SHP77 (cell line): ENCODE measurements at regions not wholly inside any gene's neighbourhood (a gene's known extent, or its start where the extent isn't known, plus 50 kb on each side); places are given as distances from the start of the nearest gene placed in this dataset.
A peak's percentile ranks its signal among the peaks of the same experiment; 100 is the strongest.
"Not testable (repeated sequence)": the region's sequence is repeated elsewhere in the genome, so short reads cannot be mapped to it uniquely, and the experiment has no call there.

Experiments used
- DNase-seq, 2 experiments: peaks; one replicate each; lab custom pipeline; 2025; lab: John Stamatoyannopoulos, UW

DNA sequence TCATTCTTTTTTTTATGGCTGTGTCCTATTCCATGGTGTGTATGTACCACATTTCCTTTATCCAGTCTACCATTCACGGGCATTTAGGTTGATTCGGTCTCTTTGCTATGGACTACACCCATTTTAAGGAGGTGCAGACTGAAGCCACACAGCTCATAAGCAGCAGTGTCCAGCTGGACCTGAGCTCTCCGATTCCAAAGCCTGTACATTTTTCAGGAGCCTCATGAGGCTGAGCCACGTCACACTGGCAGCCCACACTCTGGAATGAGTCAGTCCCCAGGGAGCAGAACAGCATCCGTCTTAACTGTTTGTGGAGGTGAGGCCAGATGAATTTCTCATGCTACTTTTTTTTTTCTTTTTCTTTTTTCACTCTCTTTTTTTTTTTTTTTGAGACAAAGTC is 116.1 kb downstream of the C16orf95 start:
- DNase-seq: no peak

DNA sequence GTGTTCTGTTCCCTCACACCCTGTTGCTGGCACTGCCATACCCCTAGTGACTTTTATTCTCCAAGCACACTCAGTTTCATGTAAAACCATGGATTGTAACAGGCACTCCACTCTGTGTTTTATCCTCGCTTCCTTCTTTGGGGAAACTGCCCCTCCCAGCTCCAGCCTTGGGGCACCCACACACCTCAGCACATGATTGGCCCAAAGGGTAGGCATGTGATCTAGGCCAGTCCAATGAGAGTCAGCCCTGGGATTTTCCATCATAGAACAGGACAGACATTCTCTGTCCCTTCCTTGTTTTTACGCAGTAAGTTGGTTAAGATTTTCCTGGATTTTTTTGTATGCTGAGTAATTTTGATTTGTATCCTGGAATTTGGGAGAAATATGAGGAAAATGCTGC is 115.4 kb downstream of the C16orf95 start:
- no peak for DNase-seq

DNA sequence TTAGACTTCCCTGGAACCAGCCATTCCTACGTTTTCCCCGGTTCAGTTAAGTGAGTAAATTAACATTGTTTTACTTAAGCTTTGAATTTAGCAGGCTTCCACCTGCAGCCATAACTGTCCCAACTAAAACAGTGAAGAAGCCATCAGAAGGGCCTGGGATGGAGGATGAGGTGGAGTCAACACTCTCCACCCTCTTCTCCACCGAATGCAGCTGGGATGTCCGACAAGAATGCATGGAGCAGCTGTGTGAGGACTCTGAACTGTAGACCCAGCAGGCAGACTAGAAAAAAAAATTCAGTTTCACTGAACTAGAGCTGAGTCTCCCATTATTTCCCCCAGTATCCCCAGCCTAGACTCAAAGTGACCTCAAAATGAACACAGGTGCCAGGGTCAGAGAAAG is 114.8 kb downstream of the C16orf95 start:
- DNase-seq: no peak

DNA sequence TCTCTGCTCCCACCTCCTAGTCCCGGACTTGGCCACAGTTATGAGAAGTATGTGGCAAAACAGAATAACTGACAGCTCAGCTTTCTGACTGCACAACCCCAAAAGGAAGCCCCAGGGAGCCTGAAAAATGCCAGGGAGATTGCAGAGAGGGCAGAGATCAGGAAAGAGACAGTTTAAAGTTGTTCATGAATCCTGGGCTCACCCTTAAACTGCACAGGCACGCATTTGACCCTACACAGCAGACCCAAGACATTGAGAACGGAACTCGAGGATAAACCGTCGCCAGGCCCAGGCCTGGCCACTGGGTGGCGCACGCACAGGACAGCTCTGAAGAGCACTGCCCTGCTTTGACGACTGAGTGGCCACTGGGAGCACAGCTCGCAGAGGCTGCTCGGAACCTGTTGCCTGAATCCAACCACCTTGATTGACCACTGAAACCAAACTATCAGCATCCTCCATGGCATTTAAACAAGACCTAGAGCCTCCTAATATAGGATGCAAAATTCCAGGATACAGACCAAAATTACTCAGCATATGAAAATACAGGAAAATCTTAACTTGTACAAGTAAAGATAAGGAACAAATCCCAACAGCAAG is 114.0 kb downstream of the C16orf95 start:
- DNase-seq: peak; percentile 75 to 83

DNA sequence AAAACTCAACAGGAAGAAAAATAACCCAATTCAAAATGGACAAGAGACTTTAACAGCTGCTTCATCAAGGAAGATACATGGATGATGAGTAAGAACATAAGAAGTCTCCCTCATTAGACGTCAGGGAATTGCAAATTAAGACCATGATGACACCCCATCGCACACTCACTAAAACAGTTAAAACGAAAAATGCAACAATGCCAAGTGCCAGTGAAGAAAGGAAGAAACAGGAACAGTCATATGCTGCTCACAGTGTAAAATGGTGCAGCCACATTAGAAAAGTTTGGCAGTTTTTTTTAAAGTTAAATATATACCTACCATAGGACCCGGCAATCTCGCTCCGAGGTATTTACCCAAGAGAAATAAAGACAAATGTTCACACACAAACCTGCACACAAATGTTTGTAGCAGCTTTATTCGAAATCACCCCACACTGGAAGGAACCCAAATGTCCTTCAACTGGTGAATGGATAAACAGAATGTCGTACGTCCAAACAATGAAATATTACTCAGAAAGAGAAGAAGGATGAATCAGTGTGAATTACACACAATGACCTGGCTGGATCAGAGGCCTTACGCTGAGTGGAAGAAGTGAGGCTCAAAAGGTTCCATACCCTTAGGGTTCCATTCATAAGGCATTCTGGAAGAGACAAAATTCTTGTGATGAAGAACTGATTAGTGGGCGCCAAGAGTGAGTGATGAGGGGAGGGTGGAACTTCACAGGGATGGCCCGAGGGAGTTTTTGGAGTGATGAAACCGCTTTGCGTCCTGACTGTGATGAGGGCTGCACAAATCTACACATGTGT is 110.3 kb downstream of the C16orf95 start:
- no peak for DNase-seq

DNA sequence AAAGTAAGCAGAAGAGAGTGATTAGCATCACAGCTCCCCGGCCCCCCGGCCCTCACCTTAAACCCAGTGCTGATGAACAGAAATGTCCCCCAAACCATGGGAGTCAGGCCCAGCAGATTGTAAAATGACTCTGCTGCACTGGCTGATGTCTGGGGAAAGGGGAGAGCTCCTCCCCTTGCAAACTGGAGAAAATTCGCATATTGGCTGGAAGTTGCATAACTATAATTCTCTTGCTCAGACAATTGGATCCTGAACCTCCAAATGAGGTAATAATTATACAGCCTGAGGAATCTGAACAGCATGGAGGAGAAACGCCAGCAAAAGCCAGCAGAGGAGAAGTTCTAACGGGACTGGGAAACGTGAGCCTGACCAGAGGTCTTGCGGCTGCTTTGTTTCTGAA is 109.7 kb downstream of the C16orf95 start:
- DNase-seq: no peak

DNA sequence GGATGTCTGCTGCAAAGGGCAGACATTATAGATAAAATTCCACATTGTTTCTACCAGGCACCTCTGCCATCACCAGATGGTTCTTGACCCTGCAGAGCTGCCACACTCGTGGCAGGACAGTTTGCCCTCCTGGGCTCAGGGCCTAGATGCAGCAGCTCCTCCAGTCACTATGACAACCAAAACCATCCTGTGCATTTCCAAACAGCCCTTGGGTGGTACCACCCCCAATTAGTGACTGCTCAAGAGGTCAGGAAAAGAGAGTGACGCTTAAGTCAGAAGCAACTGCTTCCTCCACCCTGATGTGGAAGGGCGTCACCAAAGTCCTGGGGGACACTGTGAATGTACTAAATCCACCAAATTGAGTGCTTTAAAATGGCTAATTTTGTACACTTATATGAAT is 109.2 kb downstream of the C16orf95 start:
- no peak for DNase-seq

DNA sequence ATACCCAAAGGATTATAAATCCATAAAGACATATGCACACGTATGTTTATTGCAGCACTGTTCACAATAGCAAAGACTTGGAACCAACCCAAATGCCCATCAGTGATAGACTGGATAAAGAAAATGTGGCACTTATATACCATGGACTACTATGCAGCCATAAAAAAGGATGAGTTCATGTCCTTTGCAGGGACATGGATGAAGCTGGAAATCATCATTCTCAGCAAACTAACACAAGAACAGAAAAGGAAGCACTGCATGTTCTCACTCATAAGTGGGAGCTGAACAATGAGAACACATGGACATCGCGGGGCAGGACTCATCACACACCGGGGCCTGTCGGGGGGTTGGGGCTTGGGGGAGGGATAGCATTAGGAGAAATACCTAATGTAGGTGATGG is 108.2 kb downstream of the C16orf95 start:
- DNase-seq: not testable (repeated sequence)

DNA sequence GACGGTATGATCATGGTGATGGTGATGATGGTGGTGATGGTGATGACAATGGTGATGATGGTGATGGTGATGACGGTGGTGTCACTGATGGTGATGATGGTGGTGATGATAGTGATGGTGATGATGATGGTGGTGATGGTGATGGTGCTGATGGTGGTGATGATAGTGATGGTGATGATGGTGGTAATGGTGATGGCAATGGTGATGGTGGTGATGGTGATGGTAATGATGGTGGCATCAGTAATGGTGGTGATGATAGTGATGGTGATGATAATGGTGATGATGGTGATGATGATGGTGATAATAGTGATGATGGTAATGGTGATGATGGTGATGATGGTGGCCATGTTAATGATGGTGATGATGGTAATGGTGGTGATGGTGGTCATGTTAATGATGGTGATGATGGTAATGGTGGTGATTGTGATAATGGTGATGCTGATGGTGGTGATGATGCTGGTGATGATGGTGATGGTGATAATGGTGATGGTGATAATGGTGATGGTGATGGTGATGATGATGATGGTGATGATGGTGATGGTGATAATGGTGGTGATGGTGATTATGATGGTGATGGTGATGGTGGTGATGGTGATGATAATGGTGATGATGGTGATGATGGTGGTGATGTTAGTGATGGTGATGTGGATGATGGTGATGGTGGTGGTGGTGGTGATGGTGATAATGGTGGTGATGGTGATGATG is 107.2 kb downstream of the C16orf95 start:
- no peak for DNase-seq

DNA sequence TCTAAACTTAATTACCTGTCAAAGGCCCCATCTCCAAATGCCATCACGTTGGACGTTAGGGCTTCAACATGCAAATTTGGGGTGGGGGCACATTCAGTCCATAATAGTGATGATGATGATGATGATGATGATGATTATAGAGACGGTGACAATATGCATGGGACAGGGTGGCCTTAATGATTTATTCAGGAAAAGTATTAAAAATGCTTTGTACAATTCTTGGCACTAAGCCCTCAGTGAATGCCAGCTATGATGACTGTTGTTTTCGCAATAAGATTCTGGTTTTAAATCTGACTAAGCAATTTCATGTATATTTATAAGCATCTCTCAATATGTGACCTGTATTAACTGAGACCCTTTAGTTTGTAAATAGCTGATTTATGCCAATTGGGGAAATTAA is 106.3 kb downstream of the C16orf95 start:
- no peak for DNase-seq

DNA sequence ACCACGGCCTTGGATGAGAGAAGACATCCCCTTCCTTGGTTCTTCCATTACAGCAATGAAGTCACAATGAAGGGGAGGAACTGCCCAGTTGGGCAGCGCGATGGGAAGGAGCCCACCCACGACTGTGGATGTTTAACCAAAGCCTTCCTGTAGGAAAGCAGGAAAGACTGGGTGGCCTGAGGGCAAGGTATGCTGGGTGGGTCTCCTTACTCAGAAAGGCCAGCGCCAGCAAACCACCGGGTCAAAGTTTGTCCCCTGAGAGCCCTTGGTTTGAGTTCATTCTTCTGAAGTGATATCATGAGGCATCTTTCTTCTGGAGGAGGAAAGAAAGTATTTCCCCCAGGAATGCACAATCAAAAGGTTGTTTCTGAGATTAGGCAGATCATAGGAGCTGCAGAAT is 105.2 kb downstream of the C16orf95 start:
- no peak for DNase-seq

DNA sequence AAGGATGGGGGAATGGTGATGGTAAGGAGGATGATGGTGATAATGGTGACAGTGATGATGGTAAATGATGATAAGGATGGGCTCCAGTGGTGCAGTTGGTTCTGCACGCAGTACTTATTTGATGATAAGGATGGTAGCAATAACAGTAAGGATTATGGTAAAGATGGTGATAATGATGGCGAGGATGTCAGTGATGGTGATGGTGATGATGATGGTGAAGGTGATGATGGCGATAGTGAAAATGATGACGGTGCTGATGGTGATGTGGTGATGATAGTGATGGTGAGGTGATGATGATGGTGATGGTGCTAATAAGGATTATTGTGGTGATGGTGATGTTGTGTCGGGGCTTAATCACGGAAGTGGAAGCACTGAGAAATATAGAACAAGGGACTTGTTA is 103.7 kb downstream of the C16orf95 start:
- no peak for DNase-seq

DNA sequence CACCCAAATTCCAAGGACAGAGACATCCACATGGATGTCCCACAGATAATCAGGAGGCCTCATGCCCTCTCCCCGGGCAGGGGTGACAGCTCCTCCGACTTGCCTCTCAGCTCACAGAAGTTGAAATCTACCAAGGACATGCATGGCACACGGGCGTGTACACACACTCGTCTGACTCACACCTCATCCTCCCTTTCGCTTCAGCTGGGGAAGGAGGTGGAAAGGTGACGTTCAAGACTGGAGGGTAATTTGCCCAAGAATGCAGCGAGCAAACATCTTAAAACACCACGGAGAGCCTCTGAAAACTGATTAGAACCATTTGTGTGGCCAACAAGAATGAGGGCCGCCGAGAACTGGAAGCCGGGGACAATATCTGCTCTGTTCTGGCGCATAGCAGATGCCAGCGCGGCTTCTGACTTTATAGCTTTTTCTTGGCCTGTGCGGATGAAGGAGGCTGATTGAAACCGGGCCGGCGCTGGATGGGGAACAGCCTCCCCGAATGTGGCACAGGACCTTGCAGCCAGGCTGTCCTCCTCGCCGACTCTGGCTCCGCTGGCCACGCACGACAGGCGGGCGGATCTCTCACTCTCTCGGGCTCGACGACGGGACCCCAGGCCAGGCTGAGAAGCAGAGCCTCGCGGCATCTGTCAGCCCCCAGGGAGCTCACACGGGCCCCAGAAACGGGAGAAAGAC is 100.9 kb downstream of the C16orf95 start:
- no peak for DNase-seq

DNA sequence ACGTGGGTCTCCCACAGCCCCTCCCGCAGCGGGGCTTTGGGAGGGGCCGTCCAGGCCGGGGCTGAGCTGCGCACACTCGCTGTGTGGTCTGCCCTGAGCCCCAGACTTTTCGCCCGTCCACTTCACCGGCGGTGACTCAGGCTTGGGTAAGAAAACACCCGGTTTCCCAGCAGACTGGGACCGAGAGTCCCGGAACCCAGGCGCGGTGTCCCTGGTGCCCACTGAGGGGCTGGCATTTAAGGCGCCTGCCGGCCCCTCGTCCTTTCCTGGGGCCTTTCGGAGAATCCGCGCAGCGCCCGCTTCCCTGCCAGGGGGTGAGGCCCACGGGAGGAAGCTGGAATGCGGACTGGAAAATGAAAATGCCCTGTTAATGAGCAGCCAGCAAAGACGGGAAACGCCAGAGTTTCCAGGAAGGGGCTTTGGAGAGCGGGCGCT is 100.3 kb downstream of the C16orf95 start:
- DNase-seq: no peak

DNA sequence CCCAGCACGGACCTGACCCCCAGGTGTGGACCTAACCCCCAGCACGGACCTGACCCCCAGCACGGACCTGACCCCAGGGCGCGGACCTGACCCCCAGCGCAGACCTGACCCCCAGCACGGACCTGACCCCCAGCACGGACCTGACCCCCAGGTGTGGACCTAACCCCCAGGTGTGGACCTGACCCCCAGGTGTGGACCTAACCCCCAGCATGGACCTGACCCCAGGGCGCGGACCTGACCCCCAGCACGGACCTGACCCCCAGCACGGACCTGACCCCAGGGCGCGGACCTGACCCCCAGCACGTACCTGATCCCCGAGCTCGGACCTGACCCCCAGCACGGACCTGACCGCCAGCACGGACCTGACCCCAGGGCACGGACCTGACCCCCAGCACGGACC is 99.4 kb downstream of the C16orf95 start:
- DNase-seq: not testable (repeated sequence)

DNA sequence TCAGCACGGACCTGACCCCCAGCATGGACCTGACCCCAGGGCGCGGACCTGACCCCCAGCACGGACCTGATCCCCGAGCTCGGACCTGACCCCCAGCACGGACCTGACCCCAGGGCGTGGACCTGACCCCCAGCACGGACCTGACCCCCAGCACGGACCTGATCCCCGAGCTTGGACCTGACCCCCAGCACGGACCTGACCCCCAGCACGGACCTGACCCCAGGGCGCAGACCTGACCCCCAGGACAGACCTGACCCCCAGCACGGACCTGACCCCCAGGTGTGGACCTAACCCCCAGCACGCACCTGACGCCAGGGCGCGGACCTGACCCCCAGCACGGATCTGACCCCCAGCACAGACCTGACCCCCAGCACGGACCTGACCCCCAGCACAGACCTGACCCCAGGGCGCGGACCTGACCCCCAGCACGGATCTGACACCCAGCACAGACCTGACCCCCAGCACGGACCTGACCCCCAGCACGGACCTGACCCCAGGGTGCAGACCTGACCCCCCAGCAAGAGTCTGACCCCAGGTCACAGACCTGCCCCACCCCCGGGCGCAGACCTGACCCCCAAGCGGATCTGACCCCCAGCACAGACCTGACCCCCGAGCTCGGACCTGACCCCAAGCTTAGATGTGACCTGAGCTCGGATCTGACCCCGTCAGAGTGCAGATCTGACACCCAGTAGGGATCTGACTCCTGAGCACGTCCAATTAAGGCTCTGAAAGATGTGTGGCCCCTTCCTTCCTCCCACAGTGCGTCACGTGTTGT is 98.7 kb downstream of the C16orf95 start:
- no peak for DNase-seq

DNA sequence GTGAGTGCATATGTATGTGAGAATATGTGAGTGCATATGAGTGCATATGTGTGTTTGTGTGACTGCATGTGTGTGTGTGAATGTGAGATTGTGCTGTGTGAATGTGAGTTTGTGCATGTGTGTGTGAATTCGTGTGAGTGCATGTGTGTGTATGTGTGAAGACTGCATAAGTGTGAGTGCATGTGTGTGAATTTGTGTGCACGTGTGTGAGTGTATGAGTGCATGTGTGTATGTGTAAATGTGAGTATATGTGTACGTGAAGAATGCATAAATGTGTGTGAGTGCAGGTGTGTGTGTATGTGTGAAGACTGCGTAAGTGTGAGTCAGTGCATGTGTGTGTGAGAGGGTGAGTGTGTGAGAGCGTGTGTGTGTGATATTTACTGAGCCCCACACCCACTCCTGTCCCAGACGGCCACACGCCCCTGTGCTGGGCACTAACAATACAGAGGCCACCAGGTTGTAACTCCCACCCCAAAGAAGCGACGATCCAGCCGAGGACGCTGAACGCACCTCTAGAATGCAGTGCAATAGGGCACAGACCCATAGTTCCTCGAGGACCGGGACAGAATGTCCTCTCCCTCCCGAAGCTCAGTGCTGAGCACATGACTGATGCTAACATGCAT is 97.8 kb downstream of the C16orf95 start:
- DNase-seq: no peak

DNA sequence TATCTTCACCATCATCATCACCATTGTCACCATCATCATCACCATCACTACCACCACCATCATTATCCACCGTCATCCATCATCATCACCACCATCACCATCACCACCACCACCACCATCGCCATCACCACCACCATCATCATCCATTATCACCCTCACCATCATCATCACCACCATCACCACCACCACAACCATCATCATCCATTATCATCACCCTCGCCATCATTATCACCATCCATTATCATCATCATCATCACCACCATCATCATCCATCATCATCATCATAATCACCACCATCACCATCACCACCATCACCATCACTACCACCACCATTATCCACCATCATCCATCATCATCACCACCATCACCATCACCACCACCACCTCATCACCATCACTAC is 95.6 kb downstream of the C16orf95 start:
- DNase-seq: no peak

DNA sequence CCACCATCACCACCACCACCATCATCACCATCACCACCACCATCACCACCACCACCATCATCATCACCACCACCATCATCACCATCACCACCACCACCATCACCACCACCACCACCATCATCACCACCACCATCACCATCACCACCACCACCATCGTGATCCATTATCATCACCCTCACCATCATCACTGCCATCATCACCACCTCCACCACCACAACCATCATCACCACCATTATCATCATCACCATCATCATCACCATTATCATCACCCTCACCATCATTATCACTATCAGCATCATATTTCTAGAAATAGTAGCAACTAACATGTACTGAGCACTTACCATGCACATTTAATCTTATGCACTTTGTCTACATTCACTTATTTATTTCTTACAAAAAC is 94.9 kb downstream of the C16orf95 start:
- no peak for DNase-seq

DNA sequence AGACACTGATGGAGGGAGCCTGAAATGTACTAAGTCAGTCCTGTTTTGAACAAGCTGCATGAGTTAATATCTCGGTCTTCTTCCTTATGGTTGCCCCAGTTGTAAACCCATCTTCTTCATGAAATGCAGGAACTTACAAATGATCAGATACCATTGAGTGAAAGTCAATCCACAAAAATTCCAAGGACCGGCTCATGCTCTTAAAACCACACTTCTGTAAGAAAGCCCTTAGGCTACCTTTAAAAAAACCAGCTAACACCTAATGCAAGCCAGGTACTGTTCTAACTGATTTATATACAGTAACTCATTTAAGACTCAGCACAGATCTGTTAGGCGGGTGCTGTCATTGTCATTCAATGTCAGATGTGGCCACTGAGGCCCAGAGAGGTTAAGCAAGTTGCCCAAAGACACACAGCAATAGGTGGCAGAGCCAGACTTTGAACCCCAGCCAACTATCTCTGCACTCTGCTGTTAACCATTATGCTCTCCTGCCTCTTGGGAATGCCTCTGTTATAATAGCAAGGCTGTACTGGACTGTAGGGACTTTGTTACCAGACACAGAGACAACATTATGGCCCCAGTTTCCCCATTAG is 93.4 kb downstream of the C16orf95 start:
- no peak for DNase-seq

DNA sequence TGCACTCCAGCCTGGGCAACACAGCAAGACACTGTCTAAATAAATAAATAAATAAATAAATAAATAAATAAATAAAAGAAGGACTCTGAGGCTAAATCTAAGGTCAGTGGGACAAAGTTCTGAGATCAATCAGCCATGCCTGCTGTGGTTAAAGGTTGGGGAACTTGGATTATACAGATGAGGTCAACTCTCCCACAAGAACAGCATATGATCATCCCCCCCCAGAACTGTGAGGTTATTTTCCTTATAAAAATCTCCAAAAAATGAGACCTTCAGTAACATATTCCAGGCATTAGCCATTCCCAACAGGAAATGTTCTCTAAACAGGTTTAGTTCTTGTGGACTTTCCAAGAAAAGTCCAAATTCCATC is 90.3 kb downstream of the C16orf95 start:
- DNase-seq: no peak
